K562 (cell line): ENCODE measurements at regions not wholly inside any gene's neighbourhood (a gene's known extent, or its start where the extent isn't known, plus 50 kb on each side); places are given as distances from the start of the nearest gene placed in this dataset.

ENCODE experiments used
- CHD1 ChIP-seq: fragments of 200-600 bp; sonication (generic); IDR thresholded peaks from one replicate; pipeline ENCODE4 v1.6.1; 2012; ENCODE audit warnings: mild to moderate bottlenecking, moderate library complexity, low read length, inconsistent platforms
- CHD7 ChIP-seq: fragments of 200-600 bp; sonication (generic); IDR thresholded peaks from one replicate; pipeline ENCODE4 v1.6.1; 2012; ENCODE audit warnings: mild to moderate bottlenecking, low read depth, low read length, inconsistent platforms
- YY1 ChIP-seq, 3 experiments: IDR thresholded peaks; 2 replicates each; pipeline ENCODE4 v1.6.1; 2011; ENCODE audit warnings: low read length in 2 of 3, mild to moderate bottlenecking in 2 of 3, moderate library complexity in 2 of 3, borderline replicate concordance in 1 of 3, control low read depth in 1 of 3, low read depth in 1 of 3; ENCODE audit not compliant: insufficient read depth in 3 of 3, insufficient replicate concordance in 2 of 3, control insufficient read depth in 1 of 3, insufficient read length in 1 of 3; ENCODE audit errors: extremely low read depth in 1 of 3
- ZNF311 ChIP-seq: fragments of 250-450 bp; sonication (Bioruptor Pico); IDR thresholded peaks from 2 replicates; pipeline ENCODE4 v1.4.0; 2020; ENCODE audit warnings: mild to moderate bottlenecking, moderate library complexity

GRCh38 chr19:28541602-28542393, 671.2 kb downstream of the UQCRFS1 start (continued):
- TF ChIP-seq CHD1 = peak; percentile 39
- TF ChIP-seq CHD7 = no peak
- TF ChIP-seq YY1 (IDR thresholded peaks at IDR 0.05; ENCODE audit: borderline replicate concordance in 1 of 3, control insufficient read depth in 1 of 3, extremely low read depth in 1 of 3, insufficient read depth in 3 of 3, insufficient read length in 1 of 3, insufficient replicate concordance in 2 of 3, low read depth in 1 of 3, low read length in 2 of 3) = peak in 1 of 3 experiments; percentile 31
- no peak for TF ChIP-seq ZNF311 (CRISPR knock-in tag)
- TF ChIP-seq, all 486 proteins: peak for 11
